ENCODE measurements at regions not wholly inside any gene's neighbourhood (a gene's known extent, or its start where the extent isn't known, plus 50 kb on each side); places are given as distances from the start of the nearest gene placed in this dataset.

DNA sequence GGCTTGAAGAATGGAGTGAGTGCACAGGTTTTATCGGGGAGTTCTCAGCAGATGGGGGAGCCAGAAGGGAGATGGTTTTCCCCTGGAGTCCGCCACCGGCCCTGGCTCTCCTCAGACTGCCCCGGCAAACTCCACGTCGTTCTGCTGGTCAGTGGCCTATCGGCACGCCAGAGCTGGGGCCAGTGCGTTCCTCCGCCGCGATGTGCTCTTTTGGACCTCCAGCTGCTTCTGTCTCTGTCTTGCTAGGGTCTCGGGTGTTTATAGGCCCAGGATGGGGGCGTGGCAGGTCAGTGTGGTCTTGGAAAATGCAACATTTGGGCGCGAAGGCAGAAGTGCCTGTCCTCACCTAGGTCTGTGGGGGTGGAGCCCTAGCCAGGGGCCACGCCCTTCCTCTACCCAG is 53.0 kb upstream of the ADTRP start:
- no peak for ATAC-seq (ENCODE audit: low FRiP score)
- TF ChIP-seq, protein P1, sequence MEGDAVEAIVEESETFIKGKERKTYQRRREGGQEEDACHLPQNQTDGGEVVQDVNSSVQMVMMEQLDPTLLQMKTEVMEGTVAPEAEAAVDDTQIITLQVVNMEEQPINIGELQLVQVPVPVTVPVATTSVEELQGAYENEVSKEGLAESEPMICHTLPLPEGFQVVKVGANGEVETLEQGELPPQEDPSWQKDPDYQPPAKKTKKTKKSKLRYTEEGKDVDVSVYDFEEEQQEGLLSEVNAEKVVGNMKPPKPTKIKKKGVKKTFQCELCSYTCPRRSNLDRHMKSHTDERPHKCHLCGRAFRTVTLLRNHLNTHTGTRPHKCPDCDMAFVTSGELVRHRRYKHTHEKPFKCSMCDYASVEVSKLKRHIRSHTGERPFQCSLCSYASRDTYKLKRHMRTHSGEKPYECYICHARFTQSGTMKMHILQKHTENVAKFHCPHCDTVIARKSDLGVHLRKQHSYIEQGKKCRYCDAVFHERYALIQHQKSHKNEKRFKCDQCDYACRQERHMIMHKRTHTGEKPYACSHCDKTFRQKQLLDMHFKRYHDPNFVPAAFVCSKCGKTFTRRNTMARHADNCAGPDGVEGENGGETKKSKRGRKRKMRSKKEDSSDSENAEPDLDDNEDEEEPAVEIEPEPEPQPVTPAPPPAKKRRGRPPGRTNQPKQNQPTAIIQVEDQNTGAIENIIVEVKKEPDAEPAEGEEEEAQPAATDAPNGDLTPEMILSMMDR (IDR thresholded peaks at IDR 0.05): no peak
- no peak for DNase-seq (ENCODE audit: low spot score)

DNA sequence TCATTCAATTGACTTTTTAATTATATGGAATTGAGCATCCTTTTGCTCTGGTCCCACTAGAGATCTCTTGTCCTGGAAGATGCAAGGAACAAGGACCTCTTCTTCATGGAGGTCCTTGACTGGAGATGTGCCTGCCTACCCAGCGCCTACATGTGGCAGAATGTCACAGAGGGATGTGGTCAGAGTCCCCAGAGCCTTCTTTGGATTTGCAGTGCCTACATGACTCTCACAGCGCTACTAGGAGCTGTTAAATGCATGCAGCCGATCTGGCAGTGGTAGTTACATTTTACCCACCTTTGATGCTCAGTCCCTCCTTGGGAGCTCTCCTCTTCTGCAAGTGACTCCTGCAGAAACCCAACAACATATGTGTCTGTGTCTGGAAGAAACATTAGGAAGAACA is 51.9 kb upstream of the ADTRP start:
- DNase-seq (ENCODE audit: low spot score): no peak
- no peak for ATAC-seq (ENCODE audit: low FRiP score)

DNA sequence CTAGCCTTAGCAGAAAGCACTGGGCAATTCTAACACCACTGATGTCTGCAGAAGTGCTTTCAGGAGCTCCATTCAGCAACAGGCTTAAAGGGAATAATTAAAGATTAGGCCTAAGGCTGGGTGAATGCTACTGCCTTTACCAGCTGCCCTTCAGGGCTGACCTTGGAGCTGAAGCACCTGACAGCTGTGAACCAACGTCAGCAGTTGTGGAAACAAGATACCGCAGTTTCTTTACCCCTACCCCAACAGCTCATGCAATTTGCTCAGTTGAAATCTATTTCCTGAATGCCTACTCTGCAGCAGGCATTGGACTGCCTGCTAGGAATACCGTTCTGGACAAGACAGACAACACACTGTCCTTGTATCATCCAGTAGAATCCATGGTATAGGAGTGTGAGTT is 51.5 kb upstream of the ADTRP start:
- TF ChIP-seq, protein P1 (IDR thresholded peaks at IDR 0.05): no peak
- ATAC-seq (ENCODE audit: low FRiP score): no peak
- DNase-seq (ENCODE audit: low spot score): no peak

More for the DNA sequence above, 51.9 kb upstream of the ADTRP start:
- TF ChIP-seq, protein P1 (IDR thresholded peaks at IDR 0.05): no peak

DNA sequence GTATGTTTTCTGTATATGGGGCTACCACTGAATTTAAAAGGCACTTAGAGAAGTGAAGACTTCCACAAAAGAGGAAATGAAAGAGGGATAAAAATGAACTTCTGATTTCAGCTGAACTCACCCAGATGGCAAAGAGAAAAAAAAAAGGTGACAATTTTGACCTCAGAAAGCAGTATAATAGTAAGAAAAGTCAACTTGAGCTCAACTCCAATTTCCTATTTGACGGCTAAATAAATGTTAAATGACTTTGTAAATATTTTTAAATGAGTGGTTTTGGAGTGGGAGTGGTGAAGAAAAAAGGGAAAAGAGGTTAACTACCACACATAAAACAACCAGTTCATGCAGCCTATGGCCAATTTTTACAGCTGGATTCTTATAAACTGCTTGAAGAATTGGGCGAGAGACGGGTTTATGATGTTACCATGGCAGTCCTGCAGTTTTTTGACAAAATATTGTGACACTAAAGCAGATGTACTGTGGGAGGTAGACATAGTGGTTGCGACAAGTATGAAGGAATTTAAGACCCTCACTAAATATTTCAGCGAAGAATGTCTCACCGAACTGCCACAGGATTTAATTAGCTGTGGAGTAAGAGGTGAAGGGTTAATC is 49.8 kb upstream of the ADTRP start:
- TF ChIP-seq, protein P1 (IDR thresholded peaks at IDR 0.05): no peak
- no peak for DNase-seq (ENCODE audit: low spot score)
- no peak for ATAC-seq (ENCODE audit: low FRiP score)

All from omental fat pad (tissue), 3 donors.